ENCODE measurements at regions not wholly inside any gene's neighbourhood (a gene's known extent, or its start where the extent isn't known, plus 50 kb on each side); places are given as distances from the start of the nearest gene placed in this dataset.

GRCh38 chr2:198411936-198412335 is 607.5 kb downstream of the PLCL1 start:
- TF ChIP-seq POLR2A (IDR thresholded peaks at IDR 0.05; ENCODE audit: low read length) (no peak), GATA1 (IDR thresholded peaks at IDR 0.05; ENCODE audit: low read depth, low read length) (no peak)
